GM18507 (cell line): ENCODE measurements at regions not wholly inside any gene's neighbourhood (a gene's known extent, or its start where the extent isn't known, plus 50 kb on each side); places are given as distances from the start of the nearest gene placed in this dataset.
"Not testable (repeated sequence)": the region's sequence is repeated elsewhere in the genome, so short reads cannot be mapped to it uniquely, and the experiment has no call there.

ENCODE experiments used
- DNase-seq: peaks from one replicate; pipeline ENCODE4 v3.0.0; 2011; ENCODE audit warnings: low read depth; ENCODE audit not compliant: insufficient read length; ENCODE audit errors: extremely low spot score
- FAIRE-seq: peaks from 2 replicates; lab custom pipeline; 2011; peaks lifted over from hg19 to GRCh38; lab: Jason Lieb, UNC

GRCh38 chr1:105585791-105586190, 1470.7 kb upstream of the PRMT6 start:
- no peak for FAIRE-seq
- DNase-seq, result no peak

- no peak for FAIRE-seq
- no peak for DNase-seq
Measured at GRCh38 chr1:105591681-105592080, 1464.8 kb upstream of the PRMT6 start.

GRCh38 chr1:105608713-105609112, 1447.8 kb upstream of the PRMT6 start:
- FAIRE-seq (no peak), DNase-seq (no peak)

GRCh38 chr1:105626276-105626987, 1430.0 kb upstream of the PRMT6 start:
- FAIRE-seq (no peak), DNase-seq (no peak)

- not testable (repeated sequence) for FAIRE-seq, DNase-seq
Measured at GRCh38 chr1:105631153-105631744, 1425.2 kb upstream of the PRMT6 start.

- no peak for FAIRE-seq
- no peak for DNase-seq
Measured at GRCh38 chr1:105632342-105633196, 1423.9 kb upstream of the PRMT6 start.

- DNase-seq (no peak), FAIRE-seq (no peak)
Measured at GRCh38 chr1:105636052-105636451, 1420.4 kb upstream of the PRMT6 start.

- FAIRE-seq, result no peak
- no peak for DNase-seq
Measured at GRCh38 chr1:105641407-105641806, 1415.1 kb upstream of the PRMT6 start.

GRCh38 chr1:105652109-105652508, 1404.4 kb upstream of the PRMT6 start:
- DNase-seq, result no peak
- FAIRE-seq, result no peak

GRCh38 chr1:105655032-105655431, 1401.4 kb upstream of the PRMT6 start:
- FAIRE-seq (no peak), DNase-seq (no peak)

- no peak for FAIRE-seq
- no peak for DNase-seq
Measured at GRCh38 chr1:105664495-105664894, 1392.0 kb upstream of the PRMT6 start.

- FAIRE-seq (no peak), DNase-seq (no peak)
Measured at GRCh38 chr1:105678334-105678733, 1378.1 kb upstream of the PRMT6 start.

GRCh38 chr1:105684714-105685113, 1371.8 kb upstream of the PRMT6 start:
- DNase-seq (no peak), FAIRE-seq (no peak)

- no peak for DNase-seq
Measured at GRCh38 chr1:105686026-105686425, 1370.4 kb upstream of the PRMT6 start.

GRCh38 chr1:105686874-105687690, 1369.4 kb upstream of the PRMT6 start:
- DNase-seq, result no peak
- FAIRE-seq, result no peak

More at GRCh38 chr1:105686026-105686425, 1370.4 kb upstream of the PRMT6 start:
- FAIRE-seq, result no peak

- DNase-seq (no peak), FAIRE-seq (no peak)
Measured at GRCh38 chr1:105700723-105701122, 1355.8 kb upstream of the PRMT6 start.

GRCh38 chr1:105724286-105724685, 1332.2 kb upstream of the PRMT6 start:
- DNase-seq (no peak), FAIRE-seq (no peak)

GRCh38 chr1:105730701-105731100, 1325.8 kb upstream of the PRMT6 start:
- DNase-seq (no peak), FAIRE-seq (no peak)

- DNase-seq (no peak), FAIRE-seq (no peak)
Measured at GRCh38 chr1:105736349-105736748, 1320.1 kb upstream of the PRMT6 start.

- DNase-seq (no peak), FAIRE-seq (no peak)
Measured at GRCh38 chr1:105779727-105780126, 1276.7 kb upstream of the PRMT6 start.
